ENCODE measurements at regions not wholly inside any gene's neighbourhood (a gene's known extent, or its start where the extent isn't known, plus 50 kb on each side); places are given as distances from the start of the nearest gene placed in this dataset.
"Not testable (repeated sequence)": the region's sequence is repeated elsewhere in the genome, so short reads cannot be mapped to it uniquely, and the experiment has no call there.

DNA sequence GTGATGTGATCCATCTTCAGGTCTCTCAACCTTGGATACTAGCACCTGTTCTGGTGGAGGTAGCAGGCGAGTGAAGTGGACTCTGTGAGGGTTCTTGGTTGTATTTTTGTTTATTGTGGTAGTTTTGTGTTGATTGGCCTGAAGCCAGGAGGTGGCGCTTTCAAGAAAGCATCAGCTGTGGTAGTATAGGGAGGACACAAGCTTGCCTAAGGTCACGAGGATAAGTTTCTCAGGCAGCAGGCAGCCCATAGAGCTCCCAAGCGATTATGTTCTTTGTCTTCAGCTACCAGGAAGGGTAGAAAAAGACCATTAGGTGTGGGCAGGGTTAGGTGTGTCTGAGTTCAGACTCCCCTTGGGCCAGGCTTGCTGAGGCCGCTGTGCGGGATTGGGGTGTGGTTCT, 290.8 kb upstream of the TGIF2LY start:
- H3K4me3 ChIP-seq (ENCODE audit: low read depth, low read length); H3K9me3 ChIP-seq (ENCODE audit: control insufficient read depth, insufficient read depth, low read length); CTCF ChIA-PET; H3K27ac ChIP-seq (ENCODE audit: low read depth, low read length); DNase-seq (ENCODE audit: low read depth, low spot score); POLR2A ChIA-PET; H3K27me3 ChIP-seq (ENCODE audit: control insufficient read depth, insufficient read depth, low read length): not testable (repeated sequence)

DNA sequence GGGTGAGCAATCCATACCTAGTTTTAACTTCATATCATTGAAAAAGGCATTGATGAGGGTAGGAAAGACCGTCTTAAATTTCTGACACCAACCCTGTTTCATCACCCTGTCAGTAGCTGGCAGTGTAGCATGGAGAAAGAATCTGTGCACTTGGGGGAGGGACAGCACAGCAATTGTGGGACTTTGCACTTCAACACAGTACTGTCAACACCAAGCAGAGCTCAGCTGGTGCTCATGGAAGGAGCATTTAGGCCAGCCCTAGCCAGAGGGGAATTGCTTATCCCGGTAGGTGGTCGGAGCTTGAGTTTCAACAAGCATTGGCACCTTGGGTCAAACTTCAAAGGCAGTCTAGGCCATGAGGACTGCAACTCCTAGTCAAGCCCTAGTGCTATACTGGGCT, 281.6 kb upstream of the TGIF2LY start:
- H3K4me3 ChIP-seq (ENCODE audit: low read depth, low read length); H3K27ac ChIP-seq (ENCODE audit: low read depth, low read length); H3K9me3 ChIP-seq (ENCODE audit: control insufficient read depth, insufficient read depth, low read length); H3K27me3 ChIP-seq (ENCODE audit: control insufficient read depth, insufficient read depth, low read length); POLR2A ChIA-PET; CTCF ChIA-PET; DNase-seq (ENCODE audit: low read depth, low spot score): not testable (repeated sequence)

DNA sequence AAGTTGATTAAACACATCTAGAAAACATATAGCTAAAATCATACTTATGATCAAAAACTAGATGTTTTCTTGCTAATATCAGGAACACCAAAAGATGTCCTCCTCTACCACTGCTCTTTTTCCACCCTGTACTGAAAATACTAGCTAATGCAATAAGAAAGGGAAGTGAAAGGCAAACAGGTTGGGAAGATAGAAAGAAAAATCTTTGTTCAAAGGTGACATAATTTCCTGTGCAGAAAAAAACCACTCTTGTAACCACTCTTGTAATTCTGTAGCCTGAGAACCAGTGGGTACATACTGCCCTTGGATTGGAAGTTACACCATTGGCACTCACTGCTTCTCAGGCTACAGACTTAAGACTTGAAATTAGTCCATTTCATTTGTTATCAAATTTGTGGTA, 258.9 kb upstream of the TGIF2LY start:
- CTCF ChIA-PET; H3K27ac ChIP-seq (ENCODE audit: low read depth, low read length); H3K27me3 ChIP-seq (ENCODE audit: control insufficient read depth, insufficient read depth, low read length); H3K4me3 ChIP-seq (ENCODE audit: low read depth, low read length); DNase-seq (ENCODE audit: low read depth, low spot score); POLR2A ChIA-PET; H3K9me3 ChIP-seq (ENCODE audit: control insufficient read depth, insufficient read depth, low read length): not testable (repeated sequence)

DNA sequence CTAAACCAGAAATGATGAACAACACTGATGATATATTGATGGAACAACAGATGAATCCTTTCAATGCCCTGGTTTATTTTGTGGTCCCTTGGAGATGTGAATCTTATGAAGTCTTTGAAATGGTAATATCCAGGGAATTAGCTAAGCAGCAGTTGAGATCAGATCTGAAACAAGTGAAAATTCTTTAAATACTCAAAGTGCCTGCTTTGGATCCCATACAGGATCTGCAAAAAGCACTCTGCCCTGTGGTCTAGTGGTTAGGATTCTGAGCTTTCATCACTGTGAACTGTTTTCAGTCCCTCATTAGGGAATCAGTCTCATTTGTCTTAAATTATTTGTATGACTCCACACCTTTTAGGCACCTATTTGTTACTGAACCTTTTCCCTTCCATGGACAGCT, 211.3 kb upstream of the TGIF2LY start:
- CTCF ChIA-PET; H3K27me3 ChIP-seq (ENCODE audit: control insufficient read depth, insufficient read depth, low read length); H3K4me3 ChIP-seq (ENCODE audit: low read depth, low read length); DNase-seq (ENCODE audit: low read depth, low spot score); POLR2A ChIA-PET; H3K9me3 ChIP-seq (ENCODE audit: control insufficient read depth, insufficient read depth, low read length); H3K27ac ChIP-seq (ENCODE audit: low read depth, low read length): not testable (repeated sequence)

DNA sequence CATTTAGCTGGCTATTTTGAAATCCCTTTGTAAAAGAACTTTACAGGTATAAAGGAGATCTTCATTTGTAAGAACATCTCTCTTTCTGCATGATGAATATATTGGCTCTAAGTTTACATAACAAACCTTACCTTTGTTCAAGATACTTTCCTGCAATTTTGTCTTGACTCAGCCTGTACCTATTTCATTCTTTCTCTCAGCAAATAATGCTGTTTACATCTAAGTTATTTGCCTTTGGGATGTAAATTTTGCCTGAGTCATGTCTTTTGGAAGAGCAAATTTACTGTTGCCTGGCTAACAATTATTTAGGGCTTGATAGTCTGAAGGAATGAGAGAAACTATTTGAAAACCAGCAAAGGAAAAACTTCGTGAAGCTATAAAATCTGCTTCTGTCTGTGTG, 210.4 kb upstream of the TGIF2LY start:
- CTCF ChIA-PET; POLR2A ChIA-PET; H3K9me3 ChIP-seq (ENCODE audit: control insufficient read depth, insufficient read depth, low read length); H3K4me3 ChIP-seq (ENCODE audit: low read depth, low read length); H3K27me3 ChIP-seq (ENCODE audit: control insufficient read depth, insufficient read depth, low read length); H3K27ac ChIP-seq (ENCODE audit: low read depth, low read length); DNase-seq (ENCODE audit: low read depth, low spot score): not testable (repeated sequence)

DNA sequence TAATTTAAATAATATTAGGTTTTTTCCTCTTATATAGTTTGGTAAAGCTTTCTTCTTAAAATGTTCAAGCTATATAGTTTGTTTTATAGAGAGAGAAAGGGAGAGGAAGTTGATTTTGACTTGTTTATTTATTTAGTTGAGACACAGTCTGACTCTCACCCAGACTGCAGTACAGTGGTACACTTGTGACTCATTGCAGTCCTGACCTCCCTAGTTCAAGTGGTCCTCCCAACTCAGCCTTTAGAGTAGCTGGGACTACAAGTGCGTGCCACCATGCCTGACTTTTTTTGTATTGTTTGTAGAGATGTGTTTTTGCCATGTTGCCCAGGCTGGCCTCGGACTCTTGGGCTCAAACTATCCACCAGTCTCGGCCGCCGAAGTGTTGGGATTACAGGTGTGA, 187.4 kb upstream of the TGIF2LY start:
- CTCF ChIA-PET; H3K27me3 ChIP-seq (ENCODE audit: control insufficient read depth, insufficient read depth, low read length); H3K9me3 ChIP-seq (ENCODE audit: control insufficient read depth, insufficient read depth, low read length); H3K27ac ChIP-seq (ENCODE audit: low read depth, low read length); H3K4me3 ChIP-seq (ENCODE audit: low read depth, low read length); POLR2A ChIA-PET; DNase-seq (ENCODE audit: low read depth, low spot score): not testable (repeated sequence)

DNA sequence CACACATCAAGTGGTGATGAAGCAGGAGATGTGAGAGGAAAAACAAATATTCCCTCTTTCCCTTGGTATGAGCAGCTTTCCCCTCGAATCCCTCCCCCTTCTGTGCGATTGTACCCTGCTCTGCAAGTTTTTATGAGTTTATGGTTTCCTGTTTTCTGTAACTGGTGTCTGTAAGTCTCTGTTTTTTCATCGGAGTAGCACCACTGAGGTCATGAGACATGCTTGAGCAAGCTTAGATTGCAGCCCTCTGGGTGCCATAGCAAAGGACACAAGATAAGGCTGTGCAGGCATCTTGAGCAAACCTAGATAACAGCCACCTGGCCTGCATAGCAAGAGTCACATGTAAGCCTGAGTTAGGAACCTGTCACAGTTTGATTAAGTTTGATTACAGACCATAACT, 174.6 kb upstream of the TGIF2LY start:
- H3K9me3 ChIP-seq (ENCODE audit: control insufficient read depth, insufficient read depth, low read length); POLR2A ChIA-PET; H3K27me3 ChIP-seq (ENCODE audit: control insufficient read depth, insufficient read depth, low read length); H3K27ac ChIP-seq (ENCODE audit: low read depth, low read length); DNase-seq (ENCODE audit: low read depth, low spot score); CTCF ChIA-PET; H3K4me3 ChIP-seq (ENCODE audit: low read depth, low read length): not testable (repeated sequence)

DNA sequence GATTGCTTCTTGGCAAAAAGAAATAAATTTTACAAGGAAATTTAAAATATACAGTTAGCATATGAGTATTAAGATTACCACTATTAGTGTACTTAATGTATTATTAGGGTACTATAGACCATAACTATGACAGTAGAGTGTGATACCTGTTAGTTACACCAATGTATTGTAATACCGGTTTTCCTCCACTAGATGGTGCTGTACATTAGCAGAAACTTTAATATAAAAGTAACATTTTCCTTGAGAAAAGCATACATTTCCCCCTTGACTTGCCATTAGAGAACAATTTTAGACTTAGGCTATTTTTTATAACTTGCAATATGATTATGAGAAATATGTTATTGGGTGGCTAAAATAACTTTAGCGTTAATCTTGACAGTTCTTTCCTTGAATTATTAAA, 173.3 kb upstream of the TGIF2LY start:
- CTCF ChIA-PET; DNase-seq (ENCODE audit: low read depth, low spot score); H3K4me3 ChIP-seq (ENCODE audit: low read depth, low read length); H3K27ac ChIP-seq (ENCODE audit: low read depth, low read length); POLR2A ChIA-PET; H3K27me3 ChIP-seq (ENCODE audit: control insufficient read depth, insufficient read depth, low read length); H3K9me3 ChIP-seq (ENCODE audit: control insufficient read depth, insufficient read depth, low read length): not testable (repeated sequence)
- TF ChIP-seq, protein P1, sequence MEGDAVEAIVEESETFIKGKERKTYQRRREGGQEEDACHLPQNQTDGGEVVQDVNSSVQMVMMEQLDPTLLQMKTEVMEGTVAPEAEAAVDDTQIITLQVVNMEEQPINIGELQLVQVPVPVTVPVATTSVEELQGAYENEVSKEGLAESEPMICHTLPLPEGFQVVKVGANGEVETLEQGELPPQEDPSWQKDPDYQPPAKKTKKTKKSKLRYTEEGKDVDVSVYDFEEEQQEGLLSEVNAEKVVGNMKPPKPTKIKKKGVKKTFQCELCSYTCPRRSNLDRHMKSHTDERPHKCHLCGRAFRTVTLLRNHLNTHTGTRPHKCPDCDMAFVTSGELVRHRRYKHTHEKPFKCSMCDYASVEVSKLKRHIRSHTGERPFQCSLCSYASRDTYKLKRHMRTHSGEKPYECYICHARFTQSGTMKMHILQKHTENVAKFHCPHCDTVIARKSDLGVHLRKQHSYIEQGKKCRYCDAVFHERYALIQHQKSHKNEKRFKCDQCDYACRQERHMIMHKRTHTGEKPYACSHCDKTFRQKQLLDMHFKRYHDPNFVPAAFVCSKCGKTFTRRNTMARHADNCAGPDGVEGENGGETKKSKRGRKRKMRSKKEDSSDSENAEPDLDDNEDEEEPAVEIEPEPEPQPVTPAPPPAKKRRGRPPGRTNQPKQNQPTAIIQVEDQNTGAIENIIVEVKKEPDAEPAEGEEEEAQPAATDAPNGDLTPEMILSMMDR (IDR thresholded peaks at IDR 0.05; ENCODE audit: low read depth, low read length) = peak; percentile 37; the same call in 1 of the 2 replicates

DNA sequence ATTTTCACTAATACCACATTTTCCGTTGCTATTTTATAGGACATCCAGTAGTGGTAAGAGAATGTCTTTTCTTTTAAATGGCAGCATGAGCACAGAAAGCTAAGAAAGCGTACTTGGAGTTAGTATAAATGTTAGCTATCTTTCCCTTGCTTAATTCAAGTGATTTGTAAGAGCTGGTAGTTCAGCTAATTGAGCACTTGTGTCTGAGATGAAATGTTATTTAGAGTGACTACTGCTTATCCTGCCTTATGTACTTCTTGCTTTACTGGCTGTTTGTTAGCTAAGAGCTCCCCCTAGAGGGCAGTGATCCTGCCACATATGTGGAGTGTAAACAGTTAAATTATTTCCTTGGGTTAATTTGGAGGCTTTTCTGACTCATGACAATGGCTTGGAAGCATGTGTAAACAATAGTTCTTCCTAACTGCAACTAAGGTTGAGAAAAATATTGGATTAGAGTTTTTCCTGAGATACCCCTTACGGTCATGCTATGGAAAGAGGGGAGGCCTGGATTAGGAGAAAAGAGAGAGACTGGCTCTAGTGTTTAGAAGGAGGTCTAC, 171.9 kb upstream of the TGIF2LY start:
- DNase-seq (ENCODE audit: low read depth, low spot score); H3K9me3 ChIP-seq (ENCODE audit: control insufficient read depth, insufficient read depth, low read length); H3K4me3 ChIP-seq (ENCODE audit: low read depth, low read length); POLR2A ChIA-PET; H3K27ac ChIP-seq (ENCODE audit: low read depth, low read length); CTCF ChIA-PET; H3K27me3 ChIP-seq (ENCODE audit: control insufficient read depth, insufficient read depth, low read length): not testable (repeated sequence)

DNA sequence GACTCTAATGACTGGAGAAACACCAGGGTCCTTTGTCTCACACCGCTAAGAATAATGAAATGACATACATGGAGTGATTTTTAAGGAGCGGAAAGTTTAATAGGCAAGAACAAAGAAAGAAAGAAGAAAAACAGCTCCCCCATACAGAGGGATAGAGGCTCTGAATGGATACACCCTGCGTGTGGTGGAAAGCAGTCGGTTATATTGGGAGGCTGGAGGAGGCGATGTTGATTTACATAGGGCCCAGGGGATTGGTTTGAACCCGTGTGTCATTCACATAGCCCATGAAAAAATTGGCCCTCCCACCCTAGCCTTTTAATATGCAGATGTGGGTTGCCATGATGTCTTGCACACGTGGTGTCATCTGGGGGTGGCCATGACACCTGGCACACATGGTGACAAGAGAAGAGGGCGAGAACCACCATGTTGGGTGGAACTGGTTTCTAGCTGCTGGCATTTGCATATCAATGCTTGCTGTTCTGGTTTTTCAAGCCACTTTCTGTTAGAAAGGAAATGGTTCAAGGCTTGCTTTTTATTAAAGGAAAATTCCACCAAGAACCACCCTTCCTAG, 168.5 kb upstream of the TGIF2LY start:
- H3K27ac ChIP-seq (ENCODE audit: low read depth, low read length); POLR2A ChIA-PET; H3K27me3 ChIP-seq (ENCODE audit: control insufficient read depth, insufficient read depth, low read length); H3K4me3 ChIP-seq (ENCODE audit: low read depth, low read length); DNase-seq (ENCODE audit: low read depth, low spot score); H3K9me3 ChIP-seq (ENCODE audit: control insufficient read depth, insufficient read depth, low read length); CTCF ChIA-PET: not testable (repeated sequence)

Measured in AG04450 (cell line).